ENCODE measurements at regions not wholly inside any gene's neighbourhood (a gene's known extent, or its start where the extent isn't known, plus 50 kb on each side); places are given as distances from the start of the nearest gene placed in this dataset.

- FAIRE-seq: no peak
- H3K9ac ChIP-seq (ENCODE audit: low read length in 3 of 3): no peak overlapping the region
These were observed 133.1 kb downstream of the HSD17B3 start for GRCh38 chr9:96168882-96169281.

GRCh38 chr9:96167011-96167410 lies 135.0 kb downstream of the HSD17B3 start:
- no peaks in the 10 kb centered on the region for H3K9me3 ChIP-seq (ENCODE audit: control insufficient read depth in 2 of 3, insufficient read depth in 1 of 3, low read length in 3 of 3)
- FAIRE-seq: no peak
- no peak overlapping the region for H3K4me3 ChIP-seq (ENCODE audit: low read length in 3 of 3)
- H3K27ac ChIP-seq (ENCODE audit: low read depth in 2 of 2, low read length in 2 of 2): no peak overlapping the region
- H3K4me1 ChIP-seq (ENCODE audit: control insufficient read depth in 2 of 3, insufficient read depth in 2 of 3, low read depth in 1 of 3, low read length in 3 of 3): peaks cover 0 to 10% (median 7%) of the 10 kb centered on the region in 3 donors
- H3K9ac ChIP-seq (ENCODE audit: low read length in 3 of 3): no peak overlapping the region
- intact Hi-C loops (cut with DNase I): no loop called here
- H3K27me3 ChIP-seq (ENCODE audit: control insufficient read depth, insufficient read depth, low read length): no peaks in the 10 kb centered on the region
- DNase-seq: peak in 1 of 5 donors; percentile 33
- TF ChIP-seq, protein P1, sequence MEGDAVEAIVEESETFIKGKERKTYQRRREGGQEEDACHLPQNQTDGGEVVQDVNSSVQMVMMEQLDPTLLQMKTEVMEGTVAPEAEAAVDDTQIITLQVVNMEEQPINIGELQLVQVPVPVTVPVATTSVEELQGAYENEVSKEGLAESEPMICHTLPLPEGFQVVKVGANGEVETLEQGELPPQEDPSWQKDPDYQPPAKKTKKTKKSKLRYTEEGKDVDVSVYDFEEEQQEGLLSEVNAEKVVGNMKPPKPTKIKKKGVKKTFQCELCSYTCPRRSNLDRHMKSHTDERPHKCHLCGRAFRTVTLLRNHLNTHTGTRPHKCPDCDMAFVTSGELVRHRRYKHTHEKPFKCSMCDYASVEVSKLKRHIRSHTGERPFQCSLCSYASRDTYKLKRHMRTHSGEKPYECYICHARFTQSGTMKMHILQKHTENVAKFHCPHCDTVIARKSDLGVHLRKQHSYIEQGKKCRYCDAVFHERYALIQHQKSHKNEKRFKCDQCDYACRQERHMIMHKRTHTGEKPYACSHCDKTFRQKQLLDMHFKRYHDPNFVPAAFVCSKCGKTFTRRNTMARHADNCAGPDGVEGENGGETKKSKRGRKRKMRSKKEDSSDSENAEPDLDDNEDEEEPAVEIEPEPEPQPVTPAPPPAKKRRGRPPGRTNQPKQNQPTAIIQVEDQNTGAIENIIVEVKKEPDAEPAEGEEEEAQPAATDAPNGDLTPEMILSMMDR (IDR thresholded peaks at IDR 0.05; ENCODE audit: borderline replicate concordance, extremely low read depth, insufficient read depth): no peak
- no peaks in the 10 kb centered on the region for H3K36me3 ChIP-seq (ENCODE audit: control insufficient read depth in 2 of 3, insufficient read depth in 3 of 3, low read length in 3 of 3)

More at GRCh38 chr9:96168882-96169281, 133.1 kb downstream of the HSD17B3 start:
- no peak overlapping the region for H3K4me3 ChIP-seq (ENCODE audit: low read length in 3 of 3)
- H3K27ac ChIP-seq (ENCODE audit: low read depth in 2 of 2, low read length in 2 of 2): peak overlapping the region in 1 of 2 donors; percentile 34
- intact Hi-C loops (cut with DNase I): no loop called here
- no peaks in the 10 kb centered on the region for H3K27me3 ChIP-seq (ENCODE audit: control insufficient read depth, insufficient read depth, low read length)
- DNase-seq: peak in 2 of 5 donors; percentile 30 to 60
- TF ChIP-seq, protein P1 (IDR thresholded peaks at IDR 0.05; ENCODE audit: borderline replicate concordance, extremely low read depth, insufficient read depth): no peak
- no peaks in the 10 kb centered on the region for H3K9me3 ChIP-seq (ENCODE audit: control insufficient read depth in 2 of 3, insufficient read depth in 1 of 3, low read length in 3 of 3)
- no peaks in the 10 kb centered on the region for H3K36me3 ChIP-seq (ENCODE audit: control insufficient read depth in 2 of 3, insufficient read depth in 3 of 3, low read length in 3 of 3)
- H3K4me1 ChIP-seq (ENCODE audit: control insufficient read depth in 2 of 3, insufficient read depth in 2 of 3, low read depth in 1 of 3, low read length in 3 of 3): peaks cover 0 to 10% (median 7%) of the 10 kb centered on the region in 3 donors

DNA sequence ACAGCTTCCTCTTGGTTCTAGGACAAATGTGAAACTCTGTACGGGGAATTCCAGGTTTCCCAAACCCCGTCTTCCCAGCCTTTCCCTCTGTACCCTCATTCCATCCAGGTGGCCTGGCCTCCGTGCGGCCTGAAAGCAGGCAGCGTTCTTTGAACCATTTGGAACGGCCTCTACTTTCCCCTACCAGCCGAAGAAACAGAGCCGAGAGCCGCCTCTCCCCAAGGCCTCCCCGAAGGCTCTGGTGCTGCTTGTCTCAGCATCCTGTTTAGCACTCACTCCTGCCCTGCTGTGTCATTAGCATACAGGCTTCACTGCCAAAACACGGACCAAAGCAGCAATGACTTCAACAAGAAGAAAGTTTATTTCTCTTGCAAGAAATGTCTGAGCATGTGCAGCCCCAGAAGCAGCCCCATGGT lies 137.7 kb downstream of the HSD17B3 start:
- H3K9me3 ChIP-seq (ENCODE audit: control insufficient read depth in 2 of 3, insufficient read depth in 1 of 3, low read length in 3 of 3): no peaks in the 10 kb centered on the region
- intact Hi-C loops (cut with DNase I): no loop called here
- H3K4me1 ChIP-seq (ENCODE audit: control insufficient read depth in 2 of 3, insufficient read depth in 2 of 3, low read depth in 1 of 3, low read length in 3 of 3): peaks cover 0 to 2% (median 0%) of the 10 kb centered on the region in 3 donors
- H3K36me3 ChIP-seq (ENCODE audit: control insufficient read depth in 2 of 3, insufficient read depth in 3 of 3, low read length in 3 of 3): no peaks in the 10 kb centered on the region
- no peak overlapping the region for H3K27ac ChIP-seq (ENCODE audit: low read depth in 2 of 2, low read length in 2 of 2)
- FAIRE-seq (no peak), DNase-seq (no peak)
- H3K27me3 ChIP-seq (ENCODE audit: control insufficient read depth, insufficient read depth, low read length): no peaks in the 10 kb centered on the region
- no peak overlapping the region for H3K4me3 ChIP-seq (ENCODE audit: low read length in 3 of 3)
- TF ChIP-seq, protein P1 (IDR thresholded peaks at IDR 0.05; ENCODE audit: borderline replicate concordance, extremely low read depth, insufficient read depth): no peak
- no peak overlapping the region for H3K9ac ChIP-seq (ENCODE audit: low read length in 3 of 3)

DNA sequence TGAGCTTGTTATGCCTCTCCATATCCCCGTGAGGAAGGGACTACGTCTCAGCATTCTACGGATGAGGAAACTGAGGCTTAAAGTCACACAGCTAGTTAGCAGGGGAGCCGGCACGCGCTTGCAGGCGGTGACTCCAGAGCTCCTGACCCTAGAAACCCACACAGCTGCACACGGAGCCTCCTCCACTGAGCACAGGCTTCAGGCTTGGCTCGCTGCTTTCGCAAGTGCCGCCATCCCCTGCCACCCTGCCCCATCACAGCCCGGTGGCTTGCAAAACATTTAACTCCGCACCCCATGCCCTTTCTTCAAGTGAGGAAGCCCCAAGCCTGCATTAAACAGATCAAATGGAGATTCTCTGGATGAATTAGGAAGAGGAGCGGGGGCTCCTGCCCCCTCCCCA lies 138.3 kb downstream of the HSD17B3 start:
- Histone ChIP-seq H3K27ac (ENCODE audit: low read depth in 2 of 2, low read length in 2 of 2) (no peak overlapping the region), H3K4me3 (ENCODE audit: low read length in 3 of 3) (no peak overlapping the region), H3K4me1 (ENCODE audit: control insufficient read depth in 2 of 3, insufficient read depth in 2 of 3, low read depth in 1 of 3, low read length in 3 of 3) (no peaks in the 10 kb centered on the region), H3K27me3 (ENCODE audit: control insufficient read depth, insufficient read depth, low read length) (no peaks in the 10 kb centered on the region), H3K9me3 (ENCODE audit: control insufficient read depth in 2 of 3, insufficient read depth in 1 of 3, low read length in 3 of 3) (no peaks in the 10 kb centered on the region), H3K36me3 (ENCODE audit: control insufficient read depth in 2 of 3, insufficient read depth in 3 of 3, low read length in 3 of 3) (no peaks in the 10 kb centered on the region), H3K9ac (ENCODE audit: low read length in 3 of 3) (no peak overlapping the region)
- intact Hi-C loops (cut with DNase I): no loop called here
- TF ChIP-seq, protein P1 (IDR thresholded peaks at IDR 0.05; ENCODE audit: borderline replicate concordance, extremely low read depth, insufficient read depth): no peak
- FAIRE-seq: no peak
- no peak for DNase-seq
